ENCODE measurements at regions not wholly inside any gene's neighbourhood (a gene's known extent, or its start where the extent isn't known, plus 50 kb on each side); places are given as distances from the start of the nearest gene placed in this dataset.

GRCh38 chr20:24718277-24718676, 230.8 kb upstream of the CST7 start:
- Mint-ChIP-seq H3K4me3 (no peak overlapping the region), H3K4me1 (ENCODE audit: low read depth) (no peaks in the 10 kb centered on the region), H3K27ac (no peak overlapping the region), H3K27me3 (peaks cover 19% of the 10 kb centered on the region), H3K36me3 (ENCODE audit: low read depth) (no peaks in the 10 kb centered on the region), H3K9me3 (peaks cover 5% of the 10 kb centered on the region)

DNA sequence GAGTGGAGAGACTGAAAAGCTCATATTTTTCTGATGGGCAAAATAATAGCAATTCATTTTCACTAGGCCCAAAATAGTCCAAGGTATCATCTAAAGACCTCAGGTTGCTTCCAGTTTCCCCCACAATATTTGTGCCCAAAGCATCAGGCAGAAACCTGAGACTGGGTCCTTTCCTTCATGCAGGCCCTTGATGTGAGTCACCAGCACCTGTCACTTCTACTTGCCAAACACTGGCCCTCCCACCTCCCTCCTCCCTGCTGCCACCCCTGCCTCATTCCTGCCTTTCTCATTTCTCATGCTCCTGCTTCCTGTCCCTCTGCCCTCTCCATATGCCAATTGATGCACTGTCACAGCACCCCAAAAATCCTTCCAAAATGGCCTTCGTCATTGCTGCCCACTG, 230.4 kb upstream of the CST7 start:
- Mint-ChIP-seq H3K4me3 (no peak overlapping the region), H3K36me3 (ENCODE audit: low read depth) (no peaks in the 10 kb centered on the region), H3K9me3 (peaks cover 5% of the 10 kb centered on the region), H3K27ac (no peak overlapping the region), H3K4me1 (ENCODE audit: low read depth) (no peaks in the 10 kb centered on the region), H3K27me3 (peaks cover 18% of the 10 kb centered on the region)

DNA sequence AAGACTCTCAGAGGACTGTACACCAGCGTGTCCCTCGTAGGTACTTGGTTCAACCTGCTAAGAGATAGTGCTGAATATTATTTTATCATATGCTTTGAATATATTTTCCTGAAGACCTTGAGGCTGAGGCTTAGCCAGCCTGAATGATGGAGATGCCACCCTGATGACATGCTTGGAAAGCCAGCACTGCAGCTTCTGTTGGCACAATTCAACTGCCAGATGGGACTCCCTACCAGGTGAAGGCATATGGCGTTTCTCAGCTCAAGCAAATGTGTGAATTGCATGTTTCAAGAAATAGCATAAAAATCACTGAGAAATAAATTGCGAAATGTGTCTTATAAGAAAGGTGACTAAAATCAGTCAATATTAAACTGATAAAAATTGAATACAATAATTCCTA, 228.1 kb upstream of the CST7 start:
- H3K36me3 Mint-ChIP-seq (ENCODE audit: low read depth) = no peaks in the 10 kb centered on the region
- H3K27me3 Mint-ChIP-seq = peaks cover 14% of the 10 kb centered on the region
- no peaks in the 10 kb centered on the region for H3K9me3 Mint-ChIP-seq
- H3K27ac Mint-ChIP-seq = no peak overlapping the region
- H3K4me3 Mint-ChIP-seq = no peak overlapping the region
- no peaks in the 10 kb centered on the region for H3K4me1 Mint-ChIP-seq (ENCODE audit: low read depth)

DNA sequence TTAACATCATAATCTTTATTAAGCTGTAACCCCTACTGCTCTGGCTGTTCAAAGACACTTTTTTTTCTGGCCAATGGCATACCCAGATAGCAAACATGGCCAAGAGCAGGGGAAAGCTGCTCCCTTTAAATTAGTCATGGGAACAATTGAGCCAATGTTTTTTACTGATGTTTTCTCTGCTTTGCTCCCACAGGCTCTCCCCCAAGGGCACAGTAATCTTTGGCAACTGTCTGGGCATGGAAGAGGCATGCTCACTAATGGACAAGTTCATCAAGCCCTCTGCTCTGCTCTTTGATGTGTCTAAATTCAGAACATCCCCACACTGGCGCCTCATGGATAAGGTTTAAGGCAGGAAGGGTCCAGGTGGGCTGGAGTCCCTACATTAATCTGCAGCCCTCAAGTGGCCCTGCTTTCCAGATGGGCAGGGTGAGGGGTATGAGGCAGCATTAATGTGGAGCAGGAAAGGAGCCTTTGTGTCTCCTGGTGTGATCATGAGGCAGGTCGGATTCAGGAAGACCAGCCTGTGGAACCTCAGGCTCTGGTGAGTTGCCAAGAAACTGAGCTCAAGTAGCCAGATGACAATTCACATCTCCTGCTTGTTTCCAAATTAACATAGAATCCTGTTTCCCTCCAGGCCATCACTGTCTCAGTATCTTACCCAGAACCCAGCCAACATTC, 227.0 kb upstream of the CST7 start:
- Mint-ChIP-seq H3K4me1 (ENCODE audit: low read depth) (no peaks in the 10 kb centered on the region), H3K9me3 (no peaks in the 10 kb centered on the region), H3K27ac (no peak overlapping the region), H3K4me3 (no peak overlapping the region), H3K27me3 (peaks cover 14% of the 10 kb centered on the region), H3K36me3 (ENCODE audit: low read depth) (no peaks in the 10 kb centered on the region)

DNA sequence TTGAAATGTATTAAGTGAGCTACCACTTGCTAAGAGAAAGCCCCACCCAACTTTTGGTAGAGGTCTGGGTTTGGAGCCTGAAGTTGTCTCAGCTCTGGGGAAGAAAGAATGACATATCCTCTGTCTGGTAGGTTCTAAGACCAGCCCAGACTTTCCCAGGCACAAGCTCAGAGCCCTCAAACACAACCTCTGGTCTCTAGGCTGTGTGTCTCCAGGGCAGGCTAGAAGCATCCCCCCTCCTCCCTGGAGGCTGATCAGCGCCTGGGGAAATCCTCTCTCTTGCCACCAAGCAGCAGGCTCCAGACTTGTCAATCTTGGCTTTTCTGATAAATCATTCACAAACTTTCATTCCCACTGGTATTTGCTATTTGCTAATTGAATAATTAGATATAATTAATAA, 226.5 kb upstream of the CST7 start:
- no peak overlapping the region for H3K4me3 Mint-ChIP-seq
- H3K36me3 Mint-ChIP-seq (ENCODE audit: low read depth) = no peaks in the 10 kb centered on the region
- H3K27me3 Mint-ChIP-seq = peaks cover 12% of the 10 kb centered on the region
- H3K27ac Mint-ChIP-seq = no peak overlapping the region
- no peaks in the 10 kb centered on the region for H3K4me1 Mint-ChIP-seq (ENCODE audit: low read depth)
- no peaks in the 10 kb centered on the region for H3K9me3 Mint-ChIP-seq

GRCh38 chr20:24723186-24723585, 225.9 kb upstream of the CST7 start:
- no peaks in the 10 kb centered on the region for H3K9me3 Mint-ChIP-seq
- no peak overlapping the region for H3K27ac Mint-ChIP-seq
- H3K4me3 Mint-ChIP-seq = no peak overlapping the region
- H3K36me3 Mint-ChIP-seq (ENCODE audit: low read depth) = no peaks in the 10 kb centered on the region
- H3K27me3 Mint-ChIP-seq = peaks cover 7% of the 10 kb centered on the region
- H3K4me1 Mint-ChIP-seq (ENCODE audit: low read depth) = no peaks in the 10 kb centered on the region

GRCh38 chr20:24723647-24724352, 225.3 kb upstream of the CST7 start:
- Mint-ChIP-seq H3K27ac (no peak overlapping the region), H3K4me1 (ENCODE audit: low read depth) (no peaks in the 10 kb centered on the region), H3K36me3 (ENCODE audit: low read depth) (no peaks in the 10 kb centered on the region), H3K4me3 (no peak overlapping the region), H3K27me3 (peaks cover 7% of the 10 kb centered on the region), H3K9me3 (no peaks in the 10 kb centered on the region)

GRCh38 chr20:24724982-24725533, 224.0 kb upstream of the CST7 start:
- no peaks in the 10 kb centered on the region for H3K36me3 Mint-ChIP-seq (ENCODE audit: low read depth)
- no peaks in the 10 kb centered on the region for H3K9me3 Mint-ChIP-seq
- H3K4me3 Mint-ChIP-seq = no peak overlapping the region
- no peaks in the 10 kb centered on the region for H3K4me1 Mint-ChIP-seq (ENCODE audit: low read depth)
- H3K27ac Mint-ChIP-seq = no peak overlapping the region
- peaks cover 5% of the 10 kb centered on the region for H3K27me3 Mint-ChIP-seq

- Mint-ChIP-seq H3K36me3 (ENCODE audit: low read depth) (no peaks in the 10 kb centered on the region), H3K27me3 (peaks cover 5% of the 10 kb centered on the region), H3K27ac (no peak overlapping the region), H3K4me3 (no peak overlapping the region), H3K9me3 (no peaks in the 10 kb centered on the region), H3K4me1 (ENCODE audit: low read depth) (no peaks in the 10 kb centered on the region)
Measured at GRCh38 chr20:24727795-24728194, 221.3 kb upstream of the CST7 start.

DNA sequence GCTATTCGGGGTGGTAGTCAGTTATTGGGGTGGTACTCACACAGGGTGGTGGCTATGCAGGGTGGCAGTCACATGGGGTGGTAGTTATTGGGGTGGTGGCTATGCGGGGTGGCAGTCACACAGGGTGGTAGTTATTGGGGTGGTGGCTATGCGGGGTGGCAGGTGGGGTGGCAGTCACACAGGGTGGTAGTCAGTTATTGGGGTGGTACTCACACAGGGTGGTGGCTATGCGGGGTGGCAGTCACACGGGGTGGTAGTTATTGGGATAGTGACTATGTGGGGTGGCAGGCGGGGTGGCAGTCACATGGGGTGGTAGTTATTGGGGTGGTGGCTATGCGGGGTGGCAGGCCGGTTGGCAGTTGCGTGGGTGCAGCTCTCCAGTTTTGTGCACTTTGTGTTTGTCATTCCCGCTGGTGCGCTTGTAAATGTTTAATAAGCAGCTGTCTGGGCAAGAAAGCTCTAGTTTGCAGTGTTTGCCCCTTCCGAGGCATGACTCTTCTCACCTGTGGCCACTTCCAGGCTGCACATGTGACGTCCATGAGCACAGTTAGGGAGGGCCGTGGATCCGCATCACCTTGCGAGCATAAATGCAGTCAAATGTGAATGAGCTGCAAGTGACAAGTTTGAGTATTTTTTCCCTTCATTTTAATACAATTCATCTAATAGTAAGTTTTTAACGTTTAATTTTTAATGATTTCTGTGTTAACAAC, 219.0 kb upstream of the CST7 start:
- H3K4me3 Mint-ChIP-seq = no peak overlapping the region

GRCh38 chr20:24730750-24731149, 218.3 kb upstream of the CST7 start:
- H3K9me3 Mint-ChIP-seq = no peaks in the 10 kb centered on the region
- H3K27ac Mint-ChIP-seq = no peak overlapping the region
- no peaks in the 10 kb centered on the region for H3K4me1 Mint-ChIP-seq (ENCODE audit: low read depth)
- H3K4me3 Mint-ChIP-seq = no peak overlapping the region
- H3K27me3 Mint-ChIP-seq = no peaks in the 10 kb centered on the region
- H3K36me3 Mint-ChIP-seq (ENCODE audit: low read depth) = no peaks in the 10 kb centered on the region

More for the DNA sequence above, 219.0 kb upstream of the CST7 start:
- no peaks in the 10 kb centered on the region for H3K4me1 Mint-ChIP-seq (ENCODE audit: low read depth)
- H3K27ac Mint-ChIP-seq = no peak overlapping the region
- no peaks in the 10 kb centered on the region for H3K27me3 Mint-ChIP-seq
- H3K36me3 Mint-ChIP-seq (ENCODE audit: low read depth) = no peaks in the 10 kb centered on the region
- H3K9me3 Mint-ChIP-seq = no peaks in the 10 kb centered on the region

GRCh38 chr20:24731312-24731711, 217.8 kb upstream of the CST7 start:
- Mint-ChIP-seq H3K4me3 (no peak overlapping the region), H3K36me3 (ENCODE audit: low read depth) (no peaks in the 10 kb centered on the region), H3K4me1 (ENCODE audit: low read depth) (no peaks in the 10 kb centered on the region), H3K9me3 (no peaks in the 10 kb centered on the region), H3K27me3 (no peaks in the 10 kb centered on the region), H3K27ac (no peak overlapping the region)

- H3K4me3 Mint-ChIP-seq = no peak overlapping the region
- no peak overlapping the region for H3K27ac Mint-ChIP-seq
- no peaks in the 10 kb centered on the region for H3K9me3 Mint-ChIP-seq
- no peaks in the 10 kb centered on the region for H3K4me1 Mint-ChIP-seq (ENCODE audit: low read depth)
- H3K36me3 Mint-ChIP-seq (ENCODE audit: low read depth) = no peaks in the 10 kb centered on the region
- H3K27me3 Mint-ChIP-seq = no peaks in the 10 kb centered on the region
Measured at GRCh38 chr20:24732076-24732475, 217.0 kb upstream of the CST7 start.

DNA sequence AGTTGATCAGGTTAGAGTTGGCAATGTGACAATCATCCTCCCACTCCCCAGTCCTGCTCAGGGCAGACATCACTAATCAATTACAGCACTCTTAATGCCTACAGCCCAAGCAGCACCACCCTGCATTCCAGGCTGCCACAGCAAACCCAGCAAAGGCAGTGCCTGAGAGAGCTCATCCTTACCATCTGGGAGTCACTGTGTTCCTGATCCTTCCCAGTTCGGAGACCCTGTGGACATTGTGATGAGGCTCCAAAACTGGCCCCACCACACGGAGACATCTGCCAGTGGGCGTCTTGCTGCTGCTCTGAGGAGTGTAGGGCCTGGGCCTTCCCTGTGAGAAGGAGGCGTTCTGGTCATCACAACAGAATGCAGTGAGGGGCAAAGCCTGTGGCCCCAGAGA, 216.5 kb upstream of the CST7 start:
- Mint-ChIP-seq H3K27ac (no peak overlapping the region), H3K4me3 (no peak overlapping the region), H3K27me3 (no peaks in the 10 kb centered on the region), H3K9me3 (no peaks in the 10 kb centered on the region), H3K4me1 (ENCODE audit: low read depth) (no peaks in the 10 kb centered on the region), H3K36me3 (ENCODE audit: low read depth) (no peaks in the 10 kb centered on the region)

DNA sequence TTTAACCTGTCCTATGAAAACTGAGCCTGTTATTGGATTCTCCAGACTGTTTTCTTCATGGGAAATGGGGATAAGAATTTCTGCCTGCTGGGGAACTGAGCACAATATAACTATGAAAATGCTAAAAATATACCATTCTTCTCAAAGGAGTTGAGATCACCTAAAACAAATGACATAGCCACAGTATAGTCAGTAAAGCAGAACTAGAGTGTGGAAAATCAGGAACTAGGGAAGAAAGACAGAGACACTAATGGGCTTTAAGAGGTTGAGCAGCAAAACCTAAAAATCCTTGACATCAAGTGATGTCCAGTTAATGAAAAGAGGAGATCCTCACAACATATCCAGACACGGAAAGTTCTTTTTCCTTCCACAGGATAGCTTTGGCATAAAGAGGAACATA, 215.7 kb upstream of the CST7 start:
- no peaks in the 10 kb centered on the region for H3K36me3 Mint-ChIP-seq (ENCODE audit: low read depth)
- no peak overlapping the region for H3K27ac Mint-ChIP-seq
- no peaks in the 10 kb centered on the region for H3K9me3 Mint-ChIP-seq
- H3K4me3 Mint-ChIP-seq = no peak overlapping the region
- H3K27me3 Mint-ChIP-seq = no peaks in the 10 kb centered on the region
- H3K4me1 Mint-ChIP-seq (ENCODE audit: low read depth) = no peaks in the 10 kb centered on the region

All from stimulated activated naive CD8-positive, alpha-beta T cell treated with anti-CD3 and anti-CD28 coated beads, Interleukin-15, Interleukin-2, amounts not matched to agents 100 ng/mL and 50 ng/mL, for 24 hours (primary cell).